ENCODE measurements at regions not wholly inside any gene's neighbourhood (a gene's known extent, or its start where the extent isn't known, plus 50 kb on each side); places are given as distances from the start of the nearest gene placed in this dataset.

GRCh38 chr3:59528251-59528650 lies 478.4 kb upstream of the CFAP20DC start:
- Histone ChIP-seq H3K4me3 (ENCODE audit: low read depth, low read length) (no peak overlapping the region), H3K9me3 (ENCODE audit: severe bottlenecking) (no peaks in the 10 kb centered on the region)
- DNase-seq = peak; percentile 32

GRCh38 chr3:59527493-59527892 lies 477.7 kb upstream of the CFAP20DC start:
- DNase-seq = no peak
- H3K4me3 ChIP-seq (ENCODE audit: low read depth, low read length) = no peak overlapping the region
- no peaks in the 10 kb centered on the region for H3K9me3 ChIP-seq (ENCODE audit: severe bottlenecking)
- no peaks in the 10 kb centered on the region for H3K36me3 ChIP-seq
- H3K27ac ChIP-seq = no peak overlapping the region
- H3K27me3 ChIP-seq (ENCODE audit: insufficient read depth, low read depth, severe bottlenecking) = no peaks in the 10 kb centered on the region
- TF ChIP-seq, protein P1, sequence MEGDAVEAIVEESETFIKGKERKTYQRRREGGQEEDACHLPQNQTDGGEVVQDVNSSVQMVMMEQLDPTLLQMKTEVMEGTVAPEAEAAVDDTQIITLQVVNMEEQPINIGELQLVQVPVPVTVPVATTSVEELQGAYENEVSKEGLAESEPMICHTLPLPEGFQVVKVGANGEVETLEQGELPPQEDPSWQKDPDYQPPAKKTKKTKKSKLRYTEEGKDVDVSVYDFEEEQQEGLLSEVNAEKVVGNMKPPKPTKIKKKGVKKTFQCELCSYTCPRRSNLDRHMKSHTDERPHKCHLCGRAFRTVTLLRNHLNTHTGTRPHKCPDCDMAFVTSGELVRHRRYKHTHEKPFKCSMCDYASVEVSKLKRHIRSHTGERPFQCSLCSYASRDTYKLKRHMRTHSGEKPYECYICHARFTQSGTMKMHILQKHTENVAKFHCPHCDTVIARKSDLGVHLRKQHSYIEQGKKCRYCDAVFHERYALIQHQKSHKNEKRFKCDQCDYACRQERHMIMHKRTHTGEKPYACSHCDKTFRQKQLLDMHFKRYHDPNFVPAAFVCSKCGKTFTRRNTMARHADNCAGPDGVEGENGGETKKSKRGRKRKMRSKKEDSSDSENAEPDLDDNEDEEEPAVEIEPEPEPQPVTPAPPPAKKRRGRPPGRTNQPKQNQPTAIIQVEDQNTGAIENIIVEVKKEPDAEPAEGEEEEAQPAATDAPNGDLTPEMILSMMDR (IDR thresholded peaks at IDR 0.05; ENCODE audit: low read depth, low read length) = no peak

More at GRCh38 chr3:59528251-59528650, 478.4 kb upstream of the CFAP20DC start:
- Histone ChIP-seq H3K36me3 (no peaks in the 10 kb centered on the region), H3K27ac (no peak overlapping the region), H3K27me3 (ENCODE audit: insufficient read depth, low read depth, severe bottlenecking) (no peaks in the 10 kb centered on the region)
- TF ChIP-seq, protein P1 (IDR thresholded peaks at IDR 0.05; ENCODE audit: low read depth, low read length) = no peak

- no peaks in the 10 kb centered on the region for H3K27me3 ChIP-seq (ENCODE audit: insufficient read depth, low read depth, severe bottlenecking)
- TF ChIP-seq, protein P1 (IDR thresholded peaks at IDR 0.05; ENCODE audit: low read depth, low read length) = no peak
- no peaks in the 10 kb centered on the region for H3K36me3 ChIP-seq
- no peak overlapping the region for H3K27ac ChIP-seq
- H3K4me3 ChIP-seq (ENCODE audit: low read depth, low read length) = no peak overlapping the region
- no peak for DNase-seq
- H3K9me3 ChIP-seq (ENCODE audit: severe bottlenecking) = no peaks in the 10 kb centered on the region
Observed at GRCh38 chr3:59526999-59527398, 477.2 kb upstream of the CFAP20DC start.

DNA sequence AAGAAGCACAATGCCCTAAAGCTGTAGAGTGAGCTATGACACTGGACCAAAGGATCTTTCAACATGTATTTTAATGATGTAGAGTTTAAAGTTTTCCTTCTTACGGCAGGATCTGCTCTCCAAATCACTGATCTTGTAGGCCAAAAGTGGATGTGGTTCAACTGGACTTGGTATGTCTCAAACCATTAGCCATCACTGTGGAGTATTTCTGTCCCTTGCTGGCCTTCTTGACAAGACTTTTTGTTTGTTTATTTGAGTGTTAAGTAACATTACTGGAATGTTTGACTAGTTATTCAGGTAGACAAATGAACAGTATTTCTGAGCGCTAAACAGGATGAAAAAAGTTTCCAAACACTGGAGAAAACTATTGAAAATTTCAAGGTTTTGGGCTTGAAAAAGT lies 472.7 kb upstream of the CFAP20DC start:
- no peak for DNase-seq
- no peaks in the 10 kb centered on the region for H3K36me3 ChIP-seq
- no peaks in the 10 kb centered on the region for H3K27me3 ChIP-seq (ENCODE audit: insufficient read depth, low read depth, severe bottlenecking)
- no peaks in the 10 kb centered on the region for H3K9me3 ChIP-seq (ENCODE audit: severe bottlenecking)
- H3K4me3 ChIP-seq (ENCODE audit: low read depth, low read length) = no peak overlapping the region
- H3K27ac ChIP-seq = no peak overlapping the region
- TF ChIP-seq, protein P1 (IDR thresholded peaks at IDR 0.05; ENCODE audit: low read depth, low read length) = no peak

DNA sequence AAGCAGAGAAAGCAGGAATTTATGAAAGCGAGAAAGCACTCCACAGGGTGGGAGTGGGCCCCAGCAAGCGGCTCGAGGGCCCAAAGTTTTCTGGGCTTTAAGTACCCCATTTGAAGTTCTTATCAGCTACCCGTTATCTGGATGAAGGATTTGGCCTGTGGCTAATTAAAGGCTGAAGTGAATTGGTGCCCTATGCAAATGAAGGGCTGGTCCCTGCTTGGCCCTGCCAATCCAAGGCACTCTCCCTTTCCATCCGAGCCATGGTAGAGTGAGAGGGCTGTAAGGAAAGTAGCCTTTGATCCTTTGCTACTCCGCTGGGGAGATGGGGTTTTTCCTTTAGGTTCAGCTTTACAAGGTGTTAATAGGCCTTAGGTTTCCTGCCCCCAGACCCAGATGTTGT lies 469.3 kb upstream of the CFAP20DC start:
- no peak overlapping the region for H3K4me3 ChIP-seq (ENCODE audit: low read depth, low read length)
- no peaks in the 10 kb centered on the region for H3K9me3 ChIP-seq (ENCODE audit: severe bottlenecking)
- no peaks in the 10 kb centered on the region for H3K36me3 ChIP-seq
- TF ChIP-seq, protein P1 (IDR thresholded peaks at IDR 0.05; ENCODE audit: low read depth, low read length) = no peak
- no peak for DNase-seq
- H3K27me3 ChIP-seq (ENCODE audit: insufficient read depth, low read depth, severe bottlenecking) = no peaks in the 10 kb centered on the region
- H3K27ac ChIP-seq = no peak overlapping the region

- Histone ChIP-seq H3K27ac (no peak overlapping the region), H3K4me3 (ENCODE audit: low read depth, low read length) (no peak overlapping the region), H3K36me3 (no peaks in the 10 kb centered on the region), H3K27me3 (ENCODE audit: insufficient read depth, low read depth, severe bottlenecking) (no peaks in the 10 kb centered on the region), H3K9me3 (ENCODE audit: severe bottlenecking) (no peaks in the 10 kb centered on the region)
- DNase-seq = no peak
- TF ChIP-seq, protein P1 (IDR thresholded peaks at IDR 0.05; ENCODE audit: low read depth, low read length) = no peak
Observed at GRCh38 chr3:59518283-59519055, 468.6 kb upstream of the CFAP20DC start.

All from WERI-Rb-1 (cell line).